CD4-positive, alpha-beta T cell treated with Interleukin-17A for 1 hour (primary cell): ENCODE measurements at regions not wholly inside any gene's neighbourhood (a gene's known extent, or its start where the extent isn't known, plus 50 kb on each side); places are given as distances from the start of the nearest gene placed in this dataset.

Source experiments
- DNase-seq: peaks from one replicate; pipeline ENCODE4 v3.0.0-alpha.2; 2020

GRCh38 chr2:226515344-226516055 is 284.1 kb downstream of the IRS1 start:
- no peak for DNase-seq

DNA sequence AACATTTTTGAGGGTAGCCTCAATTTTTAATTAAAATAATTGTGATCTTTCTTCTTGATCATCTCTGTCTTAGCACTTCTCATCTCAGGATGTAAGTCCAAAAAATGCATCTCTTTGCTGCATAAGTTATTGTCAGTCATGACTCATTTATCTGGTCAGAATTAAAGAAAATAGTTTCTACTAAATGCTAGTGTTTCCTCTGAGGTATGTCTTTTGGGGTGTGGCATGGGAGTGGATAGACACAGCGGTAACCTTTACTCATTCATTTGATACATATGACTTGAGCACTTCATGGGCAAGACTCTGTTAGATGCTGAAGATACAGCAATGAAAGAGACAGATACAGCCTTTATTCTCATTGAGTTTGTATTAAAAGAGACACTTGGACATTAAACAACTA is 284.7 kb downstream of the IRS1 start:
- no peak for DNase-seq

DNA sequence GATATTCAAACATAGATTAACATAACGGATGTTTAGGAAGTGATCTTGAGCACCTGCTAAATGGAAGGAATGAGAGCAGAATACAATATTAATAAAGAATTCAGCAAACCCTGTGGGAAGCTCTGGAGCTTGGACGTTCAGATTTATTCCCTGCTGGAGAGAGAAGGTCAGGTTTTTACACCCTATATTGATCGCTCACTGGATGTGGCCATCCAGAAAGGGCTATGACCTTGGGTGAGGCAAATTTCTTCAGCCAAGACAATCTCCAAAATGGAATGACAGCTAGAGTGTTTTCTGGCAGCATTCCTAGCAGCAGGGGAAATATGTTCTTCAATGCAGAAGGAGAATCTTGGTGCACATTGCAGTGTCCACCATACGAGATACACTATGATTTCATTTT is 288.3 kb downstream of the IRS1 start:
- DNase-seq, result no peak

- DNase-seq, result no peak
These were observed 290.9 kb downstream of the IRS1 start for GRCh38 chr2:226508683-226509082.

GRCh38 chr2:226508005-226508404 is 291.6 kb downstream of the IRS1 start:
- no peak for DNase-seq

GRCh38 chr2:226497146-226497909 is 302.3 kb downstream of the IRS1 start:
- DNase-seq, result no peak

DNA sequence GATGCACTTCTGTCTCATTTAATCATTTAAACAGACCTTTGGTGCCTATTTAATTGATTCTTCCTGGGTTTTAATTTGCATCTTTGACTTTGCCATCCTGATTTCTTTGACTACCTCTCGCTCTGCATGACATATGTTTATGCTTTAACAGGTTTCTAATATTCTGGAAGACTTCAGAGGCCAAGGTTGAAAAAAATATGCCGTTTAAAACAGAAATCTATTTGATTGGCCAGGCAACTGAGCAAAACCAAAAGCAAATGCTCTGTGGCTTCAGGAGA is 303.4 kb downstream of the IRS1 start:
- no peak for DNase-seq

- no peak for DNase-seq
These were observed 304.0 kb downstream of the IRS1 start for GRCh38 chr2:226495466-226496272.

DNA sequence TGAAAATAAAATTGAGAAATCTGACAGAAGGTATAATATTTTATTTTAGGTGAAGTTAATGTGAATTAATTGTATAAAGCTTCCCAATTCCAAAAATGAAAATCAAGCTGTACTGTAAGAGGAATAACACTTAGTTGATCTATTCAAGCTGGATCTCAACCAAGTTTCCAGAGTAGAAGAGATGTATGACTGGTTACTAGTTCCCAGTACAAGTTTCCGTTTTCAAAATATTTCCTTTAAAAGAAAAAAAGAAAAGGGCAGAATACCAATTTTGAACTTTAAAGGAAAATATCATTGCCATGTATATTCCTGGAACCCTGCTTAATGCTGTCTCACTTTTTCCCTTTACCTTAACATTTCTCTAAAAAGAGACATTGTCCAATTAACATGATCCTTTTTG is 308.5 kb downstream of the IRS1 start:
- DNase-seq, result no peak

DNA sequence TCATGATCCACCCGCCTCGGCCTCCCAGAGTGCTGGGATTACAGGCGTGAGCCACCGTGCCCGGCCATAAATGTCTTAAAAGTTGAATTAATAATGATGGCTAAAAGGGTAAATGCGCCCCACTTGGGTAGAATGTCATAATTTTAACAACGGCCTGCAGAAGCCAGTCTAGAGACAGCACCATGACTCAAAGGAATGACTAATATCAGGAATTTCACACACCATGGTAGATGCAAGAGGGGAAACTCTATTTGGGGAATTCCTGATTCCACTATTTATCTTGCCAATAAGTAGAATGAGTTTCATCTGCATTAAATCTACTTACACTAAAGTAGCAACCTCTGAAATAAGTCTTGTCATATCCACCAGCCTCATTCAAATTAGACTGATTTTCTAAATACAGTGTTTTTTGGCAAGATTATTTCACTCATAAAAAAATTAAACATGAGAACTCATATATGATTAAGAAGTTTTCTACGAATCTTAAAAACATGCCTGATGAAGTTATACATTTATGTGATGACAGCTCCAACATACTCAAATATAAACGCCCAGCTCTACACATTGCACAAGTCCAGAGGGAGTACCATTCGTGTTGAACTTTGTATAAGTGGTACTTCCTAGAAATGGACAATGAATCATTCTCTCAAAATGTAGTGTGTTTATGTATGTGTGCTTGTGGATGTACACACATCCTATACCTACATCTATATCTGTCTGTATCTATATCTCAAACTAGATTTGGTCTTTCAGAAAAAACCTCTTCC is 309.7 kb downstream of the IRS1 start:
- DNase-seq, result no peak

DNA sequence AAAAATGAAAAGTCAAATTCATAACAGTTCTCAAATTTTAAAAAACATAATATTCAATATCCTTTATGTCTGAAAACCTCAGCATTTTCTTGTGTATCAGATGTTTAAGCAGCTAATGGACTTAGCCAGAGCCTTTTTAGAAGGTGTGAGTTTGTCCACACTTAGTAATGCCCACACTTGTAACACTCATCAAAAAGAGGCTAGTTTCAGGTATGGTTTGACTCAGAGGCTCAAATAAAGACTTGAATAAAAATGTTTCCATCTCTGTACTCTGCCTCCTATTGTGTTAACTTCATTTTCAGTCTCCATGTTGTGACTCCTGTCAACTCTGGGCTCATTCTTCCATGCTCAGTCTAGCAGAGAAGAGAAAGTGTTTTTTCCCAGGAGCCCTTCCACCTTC is 311.6 kb downstream of the IRS1 start:
- no peak for DNase-seq

DNA sequence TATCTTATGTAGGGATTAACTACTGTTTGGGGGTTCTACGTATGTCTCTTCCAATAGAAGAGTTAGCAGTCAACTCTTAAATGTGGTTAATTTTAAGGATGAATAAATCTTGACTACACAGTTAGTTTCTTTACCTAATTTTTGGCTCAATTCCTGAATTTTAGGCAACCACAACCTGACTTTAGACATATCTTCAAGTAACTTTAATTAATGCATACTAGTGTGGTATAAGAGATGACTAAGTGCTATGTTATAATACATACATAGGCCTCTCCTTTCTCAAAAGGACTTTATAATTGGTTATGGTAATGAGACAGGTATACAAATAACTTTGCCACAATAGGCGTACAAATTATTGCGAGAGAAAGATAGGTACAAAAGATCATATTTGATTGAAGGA is 312.0 kb downstream of the IRS1 start:
- DNase-seq, result no peak

- no peak for DNase-seq
These were observed 315.6 kb downstream of the IRS1 start for GRCh38 chr2:226483745-226484619.

- DNase-seq, result no peak
These were observed 316.5 kb downstream of the IRS1 start for GRCh38 chr2:226483143-226483542.

- DNase-seq, result no peak
These were observed 321.4 kb downstream of the IRS1 start for GRCh38 chr2:226478109-226478809.

- DNase-seq, result no peak
These were observed 322.2 kb downstream of the IRS1 start for GRCh38 chr2:226477221-226478108.

DNA sequence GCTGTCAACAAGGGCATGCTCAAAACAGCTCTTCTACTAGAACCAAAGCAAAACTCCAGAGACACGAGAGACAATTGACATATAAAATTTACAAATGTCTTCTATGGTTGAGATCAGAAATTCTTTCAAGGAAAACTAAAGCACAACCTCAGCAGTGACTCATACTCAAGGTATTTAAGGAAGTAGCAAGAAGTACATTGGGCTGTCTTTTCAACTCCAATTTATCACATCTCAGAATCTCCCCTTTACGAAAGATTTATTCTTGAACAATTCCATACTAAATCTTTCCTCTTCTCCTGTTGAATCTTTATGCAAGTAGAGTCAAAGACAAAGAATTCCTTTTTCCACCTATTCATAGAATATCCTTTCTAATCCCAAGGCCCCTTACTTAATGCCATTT is 324.0 kb downstream of the IRS1 start:
- DNase-seq, result no peak

DNA sequence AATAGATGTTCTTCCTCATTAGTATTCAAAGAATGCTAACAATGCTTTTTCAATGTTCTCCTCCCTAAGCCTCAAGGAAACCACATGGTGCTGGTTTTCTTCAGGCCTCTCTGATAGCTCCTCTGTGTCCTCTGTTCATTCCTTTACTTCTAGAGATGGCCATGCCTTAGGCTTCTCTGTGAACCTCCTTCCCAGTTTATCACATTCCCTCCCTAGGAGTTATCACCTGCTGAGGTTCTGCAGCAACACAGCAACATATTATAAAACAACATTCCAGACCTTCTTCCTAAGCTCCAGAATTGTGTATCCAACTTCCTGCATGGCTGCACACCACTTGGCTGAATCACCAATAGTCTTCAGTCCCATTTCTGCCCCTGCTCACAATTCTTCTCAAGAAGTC is 325.5 kb downstream of the IRS1 start:
- no peak for DNase-seq

- DNase-seq, result no peak
These were observed 327.6 kb downstream of the IRS1 start for GRCh38 chr2:226471987-226472470.

DNA sequence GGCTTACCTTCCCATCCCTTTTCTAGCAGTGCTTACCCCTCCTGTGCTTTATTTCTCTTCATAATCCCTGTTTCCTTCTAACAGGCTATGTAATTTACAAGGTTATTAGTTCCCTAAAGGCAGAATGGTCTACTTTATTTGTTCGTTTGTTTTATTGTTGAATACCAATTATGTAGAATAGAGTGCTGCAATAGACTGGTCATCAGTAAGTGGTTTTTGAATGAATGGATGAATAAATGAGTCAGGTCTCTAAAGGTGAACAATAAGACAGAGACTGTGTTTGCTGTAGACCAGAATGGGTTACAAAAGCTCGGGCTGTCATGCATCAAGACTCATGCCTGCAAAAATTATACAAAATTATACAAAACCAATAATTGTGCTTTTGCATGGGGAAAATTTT is 332.0 kb downstream of the IRS1 start:
- DNase-seq, result no peak
